ENCODE measurements at regions not wholly inside any gene's neighbourhood (a gene's known extent, or its start where the extent isn't known, plus 50 kb on each side); places are given as distances from the start of the nearest gene placed in this dataset.

DNA sequence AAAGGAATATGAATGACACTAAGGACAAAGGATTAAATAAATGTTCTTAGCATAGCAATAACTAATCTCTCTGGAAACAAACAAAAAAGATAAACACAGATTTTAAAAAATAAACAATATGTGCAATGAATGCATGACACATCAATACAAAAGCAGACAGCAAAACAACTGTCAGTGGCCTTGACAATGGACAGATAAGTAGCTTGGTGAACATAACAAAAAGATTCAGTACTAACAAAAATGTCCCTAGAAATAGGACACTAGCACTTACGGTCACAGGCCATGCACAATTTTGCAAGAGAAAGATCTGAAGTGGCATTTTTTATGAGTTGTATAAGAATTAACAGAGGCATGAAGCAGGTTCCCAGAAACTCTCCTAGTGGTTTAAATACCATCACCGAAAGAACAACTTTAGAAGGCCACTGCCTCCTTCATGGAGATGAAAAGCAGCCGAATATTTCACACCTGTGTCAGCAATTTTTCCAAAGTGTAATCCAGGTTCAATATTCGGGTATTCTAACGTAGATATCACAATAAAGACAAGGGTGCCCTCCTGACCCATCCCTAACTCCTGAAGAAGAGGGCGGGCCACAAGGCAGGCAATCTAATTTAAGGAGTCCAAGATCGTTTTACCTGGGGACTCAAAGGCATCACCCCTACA is 231.3 kb upstream of the MKLN1 start:
- peak; percentile 36 for DNase-seq (ENCODE audit: low read depth)
- TF ChIP-seq CTCF (IDR thresholded peaks at IDR 0.05; ENCODE audit: low read length, missing control alignments), result no peak
- no peak overlapping the region for H3K4me3 ChIP-seq (replicated peaks; ENCODE audit: low read depth, low read length)

- no peak for TF ChIP-seq CTCF (IDR thresholded peaks at IDR 0.05; ENCODE audit: low read length, missing control alignments)
- DNase-seq (ENCODE audit: low read depth), result no peak
- H3K4me3 ChIP-seq (replicated peaks; ENCODE audit: low read depth, low read length), result no peak overlapping the region
These were observed 229.9 kb upstream of the MKLN1 start for GRCh38 chr7:131097662-131098376.

- DNase-seq (ENCODE audit: low read depth), result no peak
- TF ChIP-seq CTCF (IDR thresholded peaks at IDR 0.05; ENCODE audit: low read length, missing control alignments), result no peak
- no peak overlapping the region for H3K4me3 ChIP-seq (replicated peaks; ENCODE audit: low read depth, low read length)
These were observed 229.1 kb upstream of the MKLN1 start for GRCh38 chr7:131098527-131098926.

GRCh38 chr7:131100357-131101054 is 227.2 kb upstream of the MKLN1 start:
- no peak for DNase-seq (ENCODE audit: low read depth)
- no peak overlapping the region for H3K4me3 ChIP-seq (replicated peaks; ENCODE audit: low read depth, low read length)

GRCh38 chr7:131103997-131104396 is 223.7 kb upstream of the MKLN1 start:
- peak overlapping the region; percentile 58 for H3K4me3 ChIP-seq (replicated peaks; ENCODE audit: low read depth, low read length)
- peak; percentile 86 for DNase-seq (ENCODE audit: low read depth)
- no peak for TF ChIP-seq CTCF (IDR thresholded peaks at IDR 0.05; ENCODE audit: low read length, missing control alignments)

More at GRCh38 chr7:131100357-131101054, 227.2 kb upstream of the MKLN1 start:
- TF ChIP-seq CTCF (IDR thresholded peaks at IDR 0.05; ENCODE audit: low read length, missing control alignments), result no peak

GRCh38 chr7:131104596-131105293 is 222.9 kb upstream of the MKLN1 start:
- DNase-seq (ENCODE audit: low read depth), result no peak
- H3K4me3 ChIP-seq (replicated peaks; ENCODE audit: low read depth, low read length), result peak overlapping the region; percentile 58
- TF ChIP-seq CTCF (IDR thresholded peaks at IDR 0.05; ENCODE audit: low read length, missing control alignments), result no peak

All from fibroblast of pulmonary artery (primary cell).